ENCODE measurements at regions not wholly inside any gene's neighbourhood (a gene's known extent, or its start where the extent isn't known, plus 50 kb on each side); places are given as distances from the start of the nearest gene placed in this dataset.

GRCh38 chr6:98044791-98045470 is 761.9 kb upstream of the MMS22L start:
- no peak overlapping the region for H3K27ac ChIP-seq (ENCODE audit: low read length in 2 of 2)
- H3K9ac ChIP-seq (ENCODE audit: low read length): no peak overlapping the region
- TF ChIP-seq CTCF (IDR thresholded peaks at IDR 0.05) (no peak), EZH2 (IDR thresholded peaks at IDR 0.05; ENCODE audit: borderline replicate concordance, insufficient read depth, low read depth, low read length, poor library complexity, severe bottlenecking) (no peak)
- H3K36me3 ChIP-seq (replicated peaks in 1 of 2; ENCODE audit: control extremely low read depth in 1 of 2, control insufficient read depth in 1 of 2, extremely low read depth in 1 of 2, insufficient read depth in 2 of 2, low read length in 1 of 2): no peaks in the 10 kb centered on the region
- Mint-ChIP-seq H3K9me3 (ENCODE audit: insufficient read depth) (no peaks in the 10 kb centered on the region), H3K4me1 (no peaks in the 10 kb centered on the region), H3K4me3 (no peak overlapping the region), H3K27me3 (no peaks in the 10 kb centered on the region), H3K27ac (no peak overlapping the region)
- H3K79me2 ChIP-seq (ENCODE audit: control insufficient read depth, insufficient read depth, low read length): no peaks in the 10 kb centered on the region
- ATAC-seq (ENCODE audit: low read depth) (no peak), DNase-seq (no peak)
- no peaks in the 10 kb centered on the region for H3K9me3 ChIP-seq (ENCODE audit: control extremely low read depth in 1 of 3, control insufficient read depth in 2 of 3, insufficient read depth in 1 of 3, low read length in 2 of 3)
- intact Hi-C loops (cut with micrococcal nuclease): no loop called here
- no peaks in the 10 kb centered on the region for H3K4me1 ChIP-seq (ENCODE audit: control insufficient read depth in 2 of 2, insufficient read depth in 2 of 2, low read length in 2 of 2)
- no peak overlapping the region for H3K4me2 ChIP-seq (replicated peaks; ENCODE audit: low read depth, low read length, poor library complexity, severe bottlenecking)
- ChIA-PET POLR2A (no interaction called here), CTCF (no interaction called here)
- 71% methylated on average over 2 of the region's 7 CpGs for WGBS (ENCODE audit: insufficient coverage)
- no peaks in the 10 kb centered on the region for H4K20me1 ChIP-seq (ENCODE audit: control insufficient read depth, insufficient read depth, low read length, poor library complexity, severe bottlenecking)
- no peak overlapping the region for H2AFZ ChIP-seq (ENCODE audit: insufficient read depth, low read depth, low read length, poor library complexity, severe bottlenecking)
- no peaks in the 10 kb centered on the region for H3K27me3 ChIP-seq (replicated peaks in 1 of 4; ENCODE audit: control extremely low read depth in 1 of 4, control insufficient read depth in 3 of 4, insufficient read depth in 4 of 4, low read length in 3 of 4)
- no peak overlapping the region for H3K4me3 ChIP-seq (ENCODE audit: control extremely low read depth in 1 of 5, extremely low read depth in 1 of 5, insufficient read depth in 1 of 5, low read depth in 2 of 5, low read length in 4 of 5)

- DNase-seq (no peak), ATAC-seq (ENCODE audit: low read depth) (no peak)
- ChIA-PET CTCF (no interaction called here), POLR2A (no interaction called here)
- no peak overlapping the region for H3K4me3 ChIP-seq (ENCODE audit: control extremely low read depth in 1 of 5, extremely low read depth in 1 of 5, insufficient read depth in 1 of 5, low read depth in 2 of 5, low read length in 4 of 5)
- TF ChIP-seq CTCF (IDR thresholded peaks at IDR 0.05): no peak
- H3K27ac Mint-ChIP-seq: no peak overlapping the region
- H3K79me2 ChIP-seq (ENCODE audit: control insufficient read depth, insufficient read depth, low read length): no peaks in the 10 kb centered on the region
- no peaks in the 10 kb centered on the region for H3K27me3 Mint-ChIP-seq
- no peaks in the 10 kb centered on the region for H3K9me3 Mint-ChIP-seq (ENCODE audit: insufficient read depth)
- no peak overlapping the region for H3K27ac ChIP-seq (ENCODE audit: low read length in 2 of 2)
- H3K4me2 ChIP-seq (replicated peaks; ENCODE audit: low read depth, low read length, poor library complexity, severe bottlenecking): no peak overlapping the region
- no peak overlapping the region for H3K9ac ChIP-seq (ENCODE audit: low read length)
- H3K9me3 ChIP-seq (ENCODE audit: control extremely low read depth in 1 of 3, control insufficient read depth in 2 of 3, insufficient read depth in 1 of 3, low read length in 2 of 3): no peaks in the 10 kb centered on the region
- H3K27me3 ChIP-seq (replicated peaks in 1 of 4; ENCODE audit: control extremely low read depth in 1 of 4, control insufficient read depth in 3 of 4, insufficient read depth in 4 of 4, low read length in 3 of 4): no peaks in the 10 kb centered on the region
- H3K4me1 ChIP-seq (ENCODE audit: control insufficient read depth in 2 of 2, insufficient read depth in 2 of 2, low read length in 2 of 2): no peaks in the 10 kb centered on the region
- 20% methylated on average over 1 of the region's 2 CpGs for WGBS (ENCODE audit: insufficient coverage)
- no peaks in the 10 kb centered on the region for H4K20me1 ChIP-seq (ENCODE audit: control insufficient read depth, insufficient read depth, low read length, poor library complexity, severe bottlenecking)
- intact Hi-C loops (cut with micrococcal nuclease): no loop called here
- no peaks in the 10 kb centered on the region for H3K4me1 Mint-ChIP-seq
- H3K4me3 Mint-ChIP-seq: no peak overlapping the region
- no peak overlapping the region for H2AFZ ChIP-seq (ENCODE audit: insufficient read depth, low read depth, low read length, poor library complexity, severe bottlenecking)
- H3K36me3 ChIP-seq (replicated peaks in 1 of 2; ENCODE audit: control extremely low read depth in 1 of 2, control insufficient read depth in 1 of 2, extremely low read depth in 1 of 2, insufficient read depth in 2 of 2, low read length in 1 of 2): no peaks in the 10 kb centered on the region
These were observed 764.1 kb upstream of the MMS22L start for GRCh38 chr6:98047164-98047563.

Measured in B cell (primary cell).